IMR-90 (cell line): ENCODE measurements at regions not wholly inside any gene's neighbourhood (a gene's known extent, or its start where the extent isn't known, plus 50 kb on each side); places are given as distances from the start of the nearest gene placed in this dataset.

ENCODE experiments used
- ATAC-seq: fragments of 200-7000 bp; cut with Tn5 transposase; 2 replicates; pipeline ENCODE4 v1.9.1; 2020; ENCODE audit warnings: low read depth, mild to moderate bottlenecking, moderate library complexity
- BruUV-seq: library from RNA; stranded (reverse); fragments of 400-500 nt; replicated peaks from 2 replicates; lab custom pipeline; 2021; lab: Mats Ljungman, UMichigan
- CTCF ChIA-PET: fragments of 300-600 bp; formaldehyde crosslinking; extraction: SDS; loops from one replicate; lab custom pipeline; 2021; ENCODE audit warnings: antibody characterized with exemption; lab: Yijun Ruan, JAX
- POLR2A ChIA-PET: fragments of 300-600 bp; sonication (Branson Sonifier 250); formaldehyde crosslinking; loops from one replicate; lab custom pipeline; 2022; ENCODE audit warnings: antibody characterized with exemption; ENCODE audit not compliant: unreplicated experiment; lab: Charles Lee
- DNase-seq: peaks from one replicate; pipeline ENCODE4 v3.0.0; 2013
- H2AFZ ChIP-seq: replicated peaks from 2 replicates; pipeline ENCODE3; 2013; ENCODE audit warnings: low read length, mild to moderate bottlenecking; ENCODE audit not compliant: poor library complexity
- H2AK5ac ChIP-seq: 2 replicates; pipeline ENCODE4 v1.6.1; 2013; ENCODE audit warnings: low read depth, low read length, inconsistent platforms
- H2AK9ac ChIP-seq: replicated peaks from 2 replicates; pipeline ENCODE3; 2013; ENCODE audit warnings: mild to moderate bottlenecking, low read depth, low read length, moderate library complexity; ENCODE audit not compliant: poor library complexity
- H2BK120ac ChIP-seq: 2 replicates; pipeline ENCODE4 v1.6.1; 2013; ENCODE audit warnings: low read depth, low read length, inconsistent platforms
- H2BK15ac ChIP-seq: 3 replicates; pipeline ENCODE4 v1.6.1; 2013; ENCODE audit warnings: low read depth, low read length, inconsistent platforms
- H2BK20ac ChIP-seq: 2 replicates; pipeline ENCODE4 v1.6.1; 2013; ENCODE audit warnings: low read depth, mild to moderate bottlenecking, inconsistent platforms, low read length, moderate library complexity
- H2BK5ac ChIP-seq: 2 replicates; pipeline ENCODE4 v1.6.1; 2013; ENCODE audit warnings: mild to moderate bottlenecking, low read depth, low read length, inconsistent platforms; ENCODE audit not compliant: poor library complexity, severe bottlenecking
- H3K14ac ChIP-seq: replicated peaks from 2 replicates; pipeline ENCODE4 v1.6.1; 2013; ENCODE audit warnings: low read depth, low read length, inconsistent platforms
- H3K18ac ChIP-seq: 2 replicates; pipeline ENCODE4 v1.6.1; 2013; ENCODE audit warnings: low read depth, low read length, control low read depth
- H3K23ac ChIP-seq: 2 replicates; pipeline ENCODE4 v1.6.1; 2013; ENCODE audit warnings: low read depth, low read length, inconsistent platforms
- H3K27ac ChIP-seq: 2 replicates; pipeline ENCODE4 v1.5.1; 2013; ENCODE audit warnings: mild to moderate bottlenecking, control low read depth, low read length; ENCODE audit not compliant: insufficient read depth
- H3K27me3 ChIP-seq: 2 replicates; pipeline ENCODE4 v1.6.1; 2013; ENCODE audit warnings: low read length; ENCODE audit not compliant: control insufficient read depth, insufficient read depth
- H3K36me3 ChIP-seq: 2 replicates; pipeline ENCODE4 v1.6.1; 2013; ENCODE audit warnings: low read length, mixed read lengths; ENCODE audit not compliant: control insufficient read depth, insufficient read depth
- H3K4ac ChIP-seq: 2 replicates; pipeline ENCODE4 v1.6.1; 2013; ENCODE audit warnings: low read depth, low read length, inconsistent platforms
- H3K4me1 ChIP-seq: 2 replicates; pipeline ENCODE4 v1.6.1; 2013; ENCODE audit warnings: low read length, mixed read lengths; ENCODE audit not compliant: control insufficient read depth, insufficient read depth
- H3K4me2 ChIP-seq: 2 replicates; pipeline ENCODE4 v1.6.1; 2013; ENCODE audit warnings: low read depth, mild to moderate bottlenecking, control low read depth, low read length, moderate library complexity
- H3K4me3 ChIP-seq: 2 replicates; pipeline ENCODE4 v1.5.1; 2013; ENCODE audit warnings: low read depth, mild to moderate bottlenecking, control low read depth, low read length, moderate library complexity; ENCODE audit not compliant: insufficient read depth
- H3K56ac ChIP-seq: 2 replicates; pipeline ENCODE4 v1.6.1; 2013; ENCODE audit warnings: low read length, inconsistent platforms; ENCODE audit not compliant: insufficient read depth; ENCODE audit errors: extremely low read depth
- H3K79me1 ChIP-seq, 2 experiments: 2 replicates each; pipeline ENCODE4 v1.6.1; 2013; ENCODE audit warnings: low read length in 2 of 2, inconsistent platforms in 1 of 2, low read depth in 1 of 2
- H3K9ac ChIP-seq: 2 replicates; pipeline ENCODE4 v1.6.1; 2013; ENCODE audit warnings: low read depth, low read length, control low read depth
- H3K9me1 ChIP-seq: 2 replicates; pipeline ENCODE4 v1.6.1; 2013; ENCODE audit warnings: low read length, inconsistent platforms; ENCODE audit not compliant: insufficient read depth
- H3K9me3 ChIP-seq: 2 replicates; pipeline ENCODE4 v1.6.1; 2013; ENCODE audit warnings: low read length; ENCODE audit not compliant: control insufficient read depth, insufficient read depth
- H4K20me1 ChIP-seq: 2 replicates; pipeline ENCODE4 v1.6.1; 2013; ENCODE audit warnings: low read length, inconsistent platforms; ENCODE audit not compliant: insufficient read depth
- H4K5ac ChIP-seq: 2 replicates; pipeline ENCODE4 v1.6.1; 2013; ENCODE audit warnings: mild to moderate bottlenecking, low read depth, low read length, control low read depth
- H4K8ac ChIP-seq, 2 experiments: 2 replicates each; pipeline ENCODE4 v1.6.1; 2013; ENCODE audit warnings: low read depth in 2 of 2, low read length in 2 of 2, control low read depth in 1 of 2, inconsistent platforms in 1 of 2
- H4K91ac ChIP-seq: 2 replicates; pipeline ENCODE4 v1.6.1; 2013; ENCODE audit warnings: low read depth, low read length, inconsistent platforms; ENCODE audit not compliant: insufficient read depth
- BHLHE40 ChIP-seq: fragments of 150-350 bp; IDR thresholded peaks from 2 replicates; pipeline ENCODE4 v1.6.1; 2016; ENCODE audit warnings: mild to moderate bottlenecking, low read depth, low read length
- CEBPB ChIP-seq: IDR thresholded peaks from 2 replicates; pipeline ENCODE4 v1.6.1; 2012; ENCODE audit warnings: low read depth, low read length, improper control_type of control experiment
- CHD1 ChIP-seq: IDR thresholded peaks from 2 replicates; pipeline ENCODE4 v1.6.1; 2012; ENCODE audit warnings: low read depth, low read length, improper control_type of control experiment
- CTCF ChIP-seq: conservative IDR thresholded peaks from 2 replicates; pipeline ENCODE4 v1.5.1; 2012; ENCODE audit warnings: mild to moderate bottlenecking, low read depth, low read length, improper control_type of control experiment
- ELK1 ChIP-seq: fragments of 150-350 bp; IDR thresholded peaks from 2 replicates; pipeline ENCODE4 v1.6.1; 2016; ENCODE audit warnings: low read depth, mild to moderate bottlenecking, low read length, moderate library complexity, borderline replicate concordance
- FOS ChIP-seq: fragments of 150-350 bp; IDR thresholded peaks from 2 replicates; pipeline ENCODE4 v1.6.1; 2016; ENCODE audit warnings: low read depth, low read length
- MAFK ChIP-seq: IDR thresholded peaks from 2 replicates; pipeline ENCODE4 v1.6.1; 2012; ENCODE audit warnings: low read depth, low read length, improper control_type of control experiment
- MAZ ChIP-seq: IDR thresholded peaks from 2 replicates; pipeline ENCODE4 v1.6.1; 2012; ENCODE audit warnings: low read depth, mild to moderate bottlenecking, low read length, improper control_type of control experiment, moderate library complexity, borderline replicate concordance
- MXI1 ChIP-seq: IDR thresholded peaks from 2 replicates; pipeline ENCODE4 v1.6.1; 2012; ENCODE audit warnings: low read depth, mild to moderate bottlenecking, low read length, moderate library complexity, borderline replicate concordance
- NFE2L2 ChIP-seq: fragments of 150-350 bp; IDR thresholded peaks from 2 replicates; pipeline ENCODE4 v1.6.1; 2016; ENCODE audit warnings: low read depth, mild to moderate bottlenecking, low read length
- POLR2A ChIP-seq: IDR thresholded peaks from 2 replicates; pipeline ENCODE4 v1.6.1; 2012; ENCODE audit warnings: mild to moderate bottlenecking, low read depth, low read length
- RAD21 ChIP-seq: IDR thresholded peaks from 2 replicates; pipeline ENCODE4 v1.6.1; 2012; ENCODE audit warnings: low read length, improper control_type of control experiment
- RCOR1 ChIP-seq: IDR thresholded peaks from 2 replicates; pipeline ENCODE4 v1.6.1; 2012; ENCODE audit warnings: mild to moderate bottlenecking, low read length, improper control_type of control experiment; ENCODE audit not compliant: insufficient replicate concordance
- RFX5 ChIP-seq: IDR thresholded peaks from 2 replicates; pipeline ENCODE4 v1.8.0; 2012; ENCODE audit warnings: low read depth, mild to moderate bottlenecking, low read length, moderate library complexity
- SMC3 ChIP-seq: fragments of 150-350 bp; IDR thresholded peaks from 2 replicates; pipeline ENCODE4 v1.6.1; 2016; ENCODE audit warnings: low read depth, mild to moderate bottlenecking, antibody characterized with exemption, low read length, moderate library complexity
- WGBS, 2 experiments: methylation state at CpG; one replicate each; pipeline versions ENCODE4 v1.1.5 to v1.1.7; 2013; ENCODE audit warnings: missing lambda C conversion rate in 2 of 2; ENCODE audit not compliant: insufficient read length in 1 of 2; ENCODE audit errors: extremely low coverage in 2 of 2; 5-methylcytosine and 5-hydroxymethylcytosine counted together
- dilution Hi-C: fragments of 300-500 bp; cut with HindIII; formaldehyde crosslinking; loops from one replicate; pipeline ENCODE4 v1.14.3; 2018; ENCODE audit warnings: low sequenced_read_pairs; ENCODE audit not compliant: unreplicated experiment
- in situ Hi-C: fragments of 300-500 bp; cut with MboI; formaldehyde crosslinking; loops from 3 replicates; pipeline ENCODE4 v1.14.3; 2019; ENCODE audit warnings: low sequenced_read_pairs, inconsistent platforms, mixed read lengths
- intact Hi-C: fragments of 100-400 bp; cut with micrococcal nuclease; formaldehyde crosslinking; loops from 2 replicates; pipeline ENCODE4 v1.10.0; 2022
- TF ChIP-seq, protein P1 (sequence below): fragments of 150-350 bp; IDR thresholded peaks from 2 replicates; pipeline ENCODE4 v1.6.1; 2017; ENCODE audit warnings: mild to moderate bottlenecking, antibody characterized with exemption, low read length, low read depth

DNA sequence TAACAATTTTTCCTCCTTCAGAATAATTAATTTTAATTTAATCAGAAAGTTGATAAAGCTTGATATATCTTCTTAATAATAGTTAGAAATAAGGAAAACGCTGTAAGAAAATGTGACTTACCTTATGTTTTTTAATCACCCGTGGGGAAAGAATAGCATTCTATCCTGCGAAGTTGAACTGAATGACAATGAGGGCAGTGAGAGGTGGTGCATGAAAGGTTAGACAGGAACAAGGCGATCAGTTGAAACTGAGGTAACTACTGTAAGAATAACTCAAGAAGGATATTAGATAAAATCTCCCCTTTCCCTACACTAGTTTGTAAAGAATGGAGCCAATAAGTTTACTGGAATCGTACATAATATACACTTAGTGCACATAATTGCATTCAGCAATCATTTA lies 655.0 kb upstream of the NCAM2 start:
- Histone ChIP-seq H3K9ac (no peak overlapping the region), H3K14ac (no peak overlapping the region), H3K18ac (no peak overlapping the region), H3K4me2 (no peak overlapping the region), H4K91ac (no peak overlapping the region), H4K20me1 (no peaks in the 10 kb centered on the region), H2BK120ac (no peak overlapping the region), H3K23ac (no peak overlapping the region), H2AK5ac (no peak overlapping the region), H2BK20ac (no peak overlapping the region), H2BK15ac (no peak overlapping the region), H3K4me1 (no peaks in the 10 kb centered on the region), H4K8ac (no peak overlapping the region), H3K4me3 (no peak overlapping the region), H3K79me1 (no peaks in the 10 kb centered on the region), H2AK9ac (no peak overlapping the region), H3K56ac (no peak overlapping the region), H3K27ac (no peak overlapping the region), H3K9me3 (peaks cover 4% of the 10 kb centered on the region), H3K9me1 (no peaks in the 10 kb centered on the region), H2AFZ (no peak overlapping the region), H4K5ac (no peak overlapping the region), H3K36me3 (no peaks in the 10 kb centered on the region), H2BK5ac (no peak overlapping the region), H3K4ac (no peak overlapping the region), H3K27me3 (no peaks in the 10 kb centered on the region)
- TF ChIP-seq CEBPB (no peak), CTCF (no peak), RCOR1 (no peak), POLR2A (no peak), FOS (no peak), CHD1 (no peak), ELK1 (no peak), NFE2L2 (no peak), BHLHE40 (no peak), MAZ (no peak), SMC3 (no peak), RAD21 (no peak), RFX5 (no peak), MXI1 (no peak), MAFK (no peak)
- TF ChIP-seq, protein P1, sequence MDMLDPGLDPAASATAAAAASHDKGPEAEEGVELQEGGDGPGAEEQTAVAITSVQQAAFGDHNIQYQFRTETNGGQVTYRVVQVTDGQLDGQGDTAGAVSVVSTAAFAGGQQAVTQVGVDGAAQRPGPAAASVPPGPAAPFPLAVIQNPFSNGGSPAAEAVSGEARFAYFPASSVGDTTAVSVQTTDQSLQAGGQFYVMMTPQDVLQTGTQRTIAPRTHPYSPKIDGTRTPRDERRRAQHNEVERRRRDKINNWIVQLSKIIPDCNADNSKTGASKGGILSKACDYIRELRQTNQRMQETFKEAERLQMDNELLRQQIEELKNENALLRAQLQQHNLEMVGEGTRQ = no peak
- ATAC-seq = no peak
- no CpG with 5 or more reads among the region's 5 CpGs for WGBS, 2 experiments
- intact Hi-C loops (no loop called here), in situ Hi-C loops (no loop called here), dilution Hi-C loops (no loop called here)
- DNase-seq = no peak
- no TSS peak for BruUV-seq
- CTCF ChIA-PET = no interaction called here
- POLR2A ChIA-PET = no interaction called here
